Endodermal cell (in vitro differentiated cells): ENCODE measurements at regions not wholly inside any gene's neighbourhood (a gene's known extent, or its start where the extent isn't known, plus 50 kb on each side); places are given as distances from the start of the nearest gene placed in this dataset.
"Not testable (repeated sequence)": the region's sequence is repeated elsewhere in the genome, so short reads cannot be mapped to it uniquely, and the experiment has no call there.

Experiments used
- DNase-seq: peaks from one replicate; pipeline ENCODE4 v3.0.0-alpha.2; 2017
- H3K27ac ChIP-seq: 2 replicates; pipeline ENCODE4 v1.5.1; 2013; ENCODE audit warnings: mild to moderate bottlenecking, low read depth, low read length, moderate library complexity
- H3K27me3 ChIP-seq: 2 replicates; pipeline ENCODE4 v1.6.1; 2013; ENCODE audit warnings: mild to moderate bottlenecking, low read length, moderate library complexity; ENCODE audit not compliant: insufficient read depth, control insufficient read depth, poor library complexity, severe bottlenecking
- H3K36me3 ChIP-seq: 2 replicates; pipeline ENCODE4 v1.7.0; 2013; ENCODE audit warnings: mild to moderate bottlenecking, low read length, moderate library complexity; ENCODE audit not compliant: control insufficient read depth, insufficient read depth
- H3K4me1 ChIP-seq: one replicate; pipeline ENCODE4 v1.7.0; 2013; ENCODE audit warnings: low read length; ENCODE audit not compliant: control insufficient read depth, insufficient read depth
- H3K4me3 ChIP-seq: 2 replicates; pipeline ENCODE4 v1.5.1; 2013; ENCODE audit warnings: mild to moderate bottlenecking, low read length, moderate library complexity
- H3K9ac ChIP-seq: 2 replicates; pipeline ENCODE4 v1.6.1; 2013; ENCODE audit warnings: mild to moderate bottlenecking, low read length, moderate library complexity; ENCODE audit not compliant: poor library complexity, severe bottlenecking; ENCODE audit errors: extremely low read depth
- H3K9me3 ChIP-seq: 2 replicates; pipeline ENCODE4 v1.6.1; 2013; ENCODE audit warnings: mild to moderate bottlenecking, low read length, moderate library complexity; ENCODE audit not compliant: control insufficient read depth
- H3K27ac Mint-ChIP-seq: 2 replicates; pipeline ENCODE4 v1.8.0; 2020; ENCODE audit warnings: mixed read lengths
- H3K27me3 Mint-ChIP-seq: 2 replicates; pipeline ENCODE4 v1.8.0; 2021; ENCODE audit warnings: mild to moderate bottlenecking, mixed read lengths; ENCODE audit not compliant: insufficient read depth
- H3K36me3 Mint-ChIP-seq: 2 replicates; pipeline ENCODE4 v1.8.0; 2020; ENCODE audit warnings: low read depth, mixed read lengths
- H3K4me1 Mint-ChIP-seq: 2 replicates; pipeline ENCODE4 v1.8.0; 2020; ENCODE audit warnings: mixed read lengths
- H3K4me3 Mint-ChIP-seq: 2 replicates; pipeline ENCODE4 v1.8.0; 2020; ENCODE audit warnings: mild to moderate bottlenecking, moderate library complexity, mixed read lengths
- H3K9me3 Mint-ChIP-seq: 2 replicates; pipeline ENCODE4 v1.8.0; 2020; ENCODE audit warnings: mild to moderate bottlenecking, mixed read lengths
- CTCF ChIP-seq: fragments of 200-600 bp; sonication (generic); conservative IDR thresholded peaks from 2 replicates; pipeline ENCODE4 v1.5.0; 2021; ENCODE audit warnings: antibody characterized with exemption, mild to moderate bottlenecking
- WGBS, 2 experiments: methylation state at CpG; one replicate each; pipeline versions ENCODE4 v1.1.5 to v1.1.7; 2013; ENCODE audit warnings: missing lambda C conversion rate in 2 of 2, mixed read lengths in 1 of 2; ENCODE audit not compliant: insufficient coverage in 1 of 2, insufficient read length in 1 of 2; 5-methylcytosine and 5-hydroxymethylcytosine counted together

- Histone ChIP-seq H3K27me3 (no peaks in the 10 kb centered on the region), H3K9me3 (peaks cover 76% of the 10 kb centered on the region), H3K36me3 (no peaks in the 10 kb centered on the region), H3K27ac (no peak overlapping the region), H3K4me3 (no peak overlapping the region), H3K4me1 (no peaks in the 10 kb centered on the region), H3K9ac (no peak overlapping the region)
- H3K27ac Mint-ChIP-seq, result no peak overlapping the region
- peaks cover 5% of the 10 kb centered on the region for H3K36me3 Mint-ChIP-seq
- no peaks in the 10 kb centered on the region for H3K27me3 Mint-ChIP-seq
- H3K9me3 Mint-ChIP-seq, result peaks cover 95% of the 10 kb centered on the region
- H3K4me3 Mint-ChIP-seq, result no peak overlapping the region
- no peak for TF ChIP-seq CTCF
- 89 to 90% methylated on average over 5 to 6 of the region's 8 CpGs for WGBS, 2 experiments
- H3K4me1 Mint-ChIP-seq, result no peaks in the 10 kb centered on the region
- no peak for DNase-seq
These were observed 86.2 kb upstream of the USP29 start for GRCh38 chr19:57033576-57033975.

- H3K36me3 ChIP-seq, result no peaks in the 10 kb centered on the region
- peaks cover 5% of the 10 kb centered on the region for H3K36me3 Mint-ChIP-seq
- H3K4me1 Mint-ChIP-seq, result no peaks in the 10 kb centered on the region
- DNase-seq, result no peak
- no peak overlapping the region for H3K27ac ChIP-seq
- TF ChIP-seq CTCF, result no peak
- H3K4me3 ChIP-seq, result no peak overlapping the region
- H3K9me3 ChIP-seq, result peaks cover 76% of the 10 kb centered on the region
- no peaks in the 10 kb centered on the region for H3K4me1 ChIP-seq
- H3K27me3 ChIP-seq, result no peaks in the 10 kb centered on the region
- no peak overlapping the region for H3K9ac ChIP-seq
- peaks cover 97% of the 10 kb centered on the region for H3K9me3 Mint-ChIP-seq
- no peaks in the 10 kb centered on the region for H3K27me3 Mint-ChIP-seq
- no peak overlapping the region for H3K27ac Mint-ChIP-seq
- no peak overlapping the region for H3K4me3 Mint-ChIP-seq
- 82 to 84% methylated on average over 11 of the region's 11 CpGs for WGBS, 2 experiments
These were observed 85.2 kb upstream of the USP29 start for GRCh38 chr19:57034544-57034943.

GRCh38 chr19:57035740-57036139 is 84.0 kb upstream of the USP29 start:
- not testable (repeated sequence) for H3K27me3 ChIP-seq, H3K4me1 Mint-ChIP-seq, H3K27ac Mint-ChIP-seq, H3K9ac ChIP-seq, H3K27ac ChIP-seq, DNase-seq, H3K4me1 ChIP-seq, H3K4me3 ChIP-seq, H3K27me3 Mint-ChIP-seq, H3K36me3 Mint-ChIP-seq, H3K36me3 ChIP-seq, H3K4me3 Mint-ChIP-seq
- peaks cover 97% of the 10 kb centered on the region for H3K9me3 Mint-ChIP-seq
- WGBS, 2 experiments, result 88% methylated on average over 3 of the region's 4 CpGs; no CpG with 5 or more reads in 1 of the 2 experiments
- peaks cover 76% of the 10 kb centered on the region for H3K9me3 ChIP-seq

GRCh38 chr19:57037556-57037955 is 82.2 kb upstream of the USP29 start:
- H3K27me3 ChIP-seq, result no peaks in the 10 kb centered on the region
- H3K4me3 Mint-ChIP-seq, result no peak overlapping the region
- no peak for TF ChIP-seq CTCF
- no peaks in the 10 kb centered on the region for H3K27me3 Mint-ChIP-seq
- H3K27ac Mint-ChIP-seq, result no peak overlapping the region
- H3K36me3 ChIP-seq, result no peaks in the 10 kb centered on the region
- H3K9me3 ChIP-seq, result peaks cover 84% of the 10 kb centered on the region
- DNase-seq, result no peak
- H3K27ac ChIP-seq, result no peak overlapping the region
- H3K9ac ChIP-seq, result no peak overlapping the region
- peaks cover 6% of the 10 kb centered on the region for H3K36me3 Mint-ChIP-seq
- no peaks in the 10 kb centered on the region for H3K4me1 ChIP-seq
- H3K4me3 ChIP-seq, result no peak overlapping the region
- 38 to 54% methylated on average over 2 to 4 of the region's 4 CpGs for WGBS, 2 experiments
- H3K9me3 Mint-ChIP-seq, result peaks cover 95% of the 10 kb centered on the region
- no peaks in the 10 kb centered on the region for H3K4me1 Mint-ChIP-seq
